GM23248 (cell line): ENCODE measurements at regions not wholly inside any gene's neighbourhood (a gene's known extent, or its start where the extent isn't known, plus 50 kb on each side); places are given as distances from the start of the nearest gene placed in this dataset.

ENCODE experiments used
- DNase-seq: peaks from one replicate; pipeline ENCODE4 v3.0.0-alpha.2; 2015
- H2AFZ ChIP-seq: fragments of 200-600 bp; sonication (generic); 2 replicates; pipeline ENCODE4 v1.6.1; 2016; ENCODE audit warnings: antibody characterized with exemption
- H3F3A ChIP-seq: fragments of 200-600 bp; sonication (generic); 2 replicates; pipeline ENCODE4 v1.6.1; 2016; ENCODE audit warnings: mild to moderate bottlenecking, antibody characterized with exemption, mixed run types; ENCODE audit not compliant: insufficient read depth
- H3K27ac ChIP-seq: fragments of 200-600 bp; sonication (generic); 2 replicates; pipeline ENCODE4 v1.5.1; 2016; ENCODE audit warnings: mild to moderate bottlenecking
- H3K27me3 ChIP-seq: fragments of 200-600 bp; sonication (generic); replicated peaks from 2 replicates; pipeline ENCODE4 v1.6.1; 2016; ENCODE audit warnings: mild to moderate bottlenecking; ENCODE audit not compliant: insufficient read depth
- H3K36me3 ChIP-seq: fragments of 200-600 bp; sonication (generic); 2 replicates; pipeline ENCODE4 v1.6.1; 2016; ENCODE audit warnings: low read depth, mild to moderate bottlenecking
- H3K4me1 ChIP-seq: fragments of 200-600 bp; sonication (generic); 2 replicates; pipeline ENCODE4 v1.6.1; 2016; ENCODE audit warnings: mild to moderate bottlenecking; ENCODE audit not compliant: insufficient read depth
- H3K4me2 ChIP-seq: fragments of 200-600 bp; sonication (generic); one replicate; pipeline ENCODE4 v1.6.1; 2016; ENCODE audit warnings: mild to moderate bottlenecking; ENCODE audit not compliant: unreplicated experiment
- H3K4me3 ChIP-seq: fragments of 200-600 bp; sonication (generic); 2 replicates; pipeline ENCODE4 v1.5.1; 2016; ENCODE audit warnings: mild to moderate bottlenecking
- H3K79me2 ChIP-seq: fragments of 200-600 bp; sonication (generic); 2 replicates; pipeline ENCODE4 v1.6.1; 2016; ENCODE audit warnings: mild to moderate bottlenecking; ENCODE audit not compliant: insufficient read depth
- H3K9ac ChIP-seq: fragments of 200-600 bp; sonication (generic); 2 replicates; pipeline ENCODE4 v1.6.1; 2016; ENCODE audit warnings: mild to moderate bottlenecking
- H3K9me2 ChIP-seq: fragments of 200-600 bp; sonication (generic); 2 replicates; pipeline ENCODE4 v1.6.1; 2016; ENCODE audit warnings: mixed run types, mild to moderate bottlenecking, moderate library complexity; ENCODE audit not compliant: insufficient read depth
- H3K9me3 ChIP-seq: fragments of 200-600 bp; sonication (generic); one replicate; pipeline ENCODE4 v1.6.1; 2017; ENCODE audit warnings: low read depth
- H4K20me1 ChIP-seq: fragments of 200-600 bp; sonication (generic); 2 replicates; pipeline ENCODE4 v1.6.0; 2016; ENCODE audit not compliant: insufficient read depth
- EZH2 ChIP-seq: fragments of 200-600 bp; sonication (generic); IDR thresholded peaks from 2 replicates; pipeline ENCODE4 v1.6.1; 2018; ENCODE audit warnings: antibody characterized with exemption, mild to moderate bottlenecking; ENCODE audit not compliant: insufficient read depth, poor library complexity, severe bottlenecking
- EZH2phosphoT487 ChIP-seq: fragments of 200-600 bp; sonication (generic); IDR thresholded peaks from 2 replicates; pipeline ENCODE4 v1.6.1; 2018; ENCODE audit warnings: antibody characterized with exemption, moderate library complexity, mild to moderate bottlenecking, low read depth; ENCODE audit not compliant: insufficient read depth
- WGBS, 2 experiments: methylation state at CpG; one replicate each; pipeline ENCODE4 v1.1.6; 2015 to 2017; ENCODE audit warnings: low lambda C conversion rate in 2 of 2, low coverage in 1 of 2; ENCODE audit errors: missing lambda C conversion rate in 2 of 2; 5-methylcytosine and 5-hydroxymethylcytosine counted together
- in situ Hi-C: fragments of 300-500 bp; cut with MboI; formaldehyde crosslinking; loops from 2 replicates; pipeline ENCODE4 v1.15.0; 2020

DNA sequence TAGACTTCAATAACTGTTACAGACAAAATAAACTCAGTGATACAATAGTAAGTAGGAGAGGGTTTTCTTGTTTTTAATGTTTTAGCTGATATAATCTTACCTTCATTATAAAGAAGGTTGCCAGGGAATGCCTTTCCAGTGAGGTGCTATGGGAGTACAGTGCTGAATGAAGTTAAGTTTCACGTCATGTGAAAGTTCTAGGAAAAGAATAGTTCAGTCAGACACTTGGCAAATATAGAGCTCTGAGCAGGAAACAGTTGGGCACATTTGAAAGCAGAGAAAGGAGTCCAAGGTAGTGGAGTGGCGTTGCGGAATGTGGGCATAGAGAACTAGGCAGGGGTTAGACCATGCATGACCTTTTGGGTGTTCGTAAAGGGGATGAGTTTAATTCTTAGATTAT lies 88.6 kb upstream of the DCN start:
- no peak for DNase-seq
- Histone ChIP-seq H3K9ac (no peak overlapping the region), H3K79me2 (no peaks in the 10 kb centered on the region), H3K9me3 (no peaks in the 10 kb centered on the region), H3K4me1 (no peaks in the 10 kb centered on the region), H3K9me2 (no peaks in the 10 kb centered on the region), H4K20me1 (no peaks in the 10 kb centered on the region), H3K27ac (no peak overlapping the region), H3K4me3 (no peak overlapping the region), H2AFZ (no peak overlapping the region), H3K27me3 (no peaks in the 10 kb centered on the region), H3K36me3 (no peaks in the 10 kb centered on the region), H3K4me2 (no peak overlapping the region), H3F3A (no peaks in the 10 kb centered on the region)
- 52 to 60% methylated on average over 4 of the region's 4 CpGs for WGBS, 2 experiments
- TF ChIP-seq EZH2, result no peak
- TF ChIP-seq EZH2phosphoT487, result no peak
- in situ Hi-C loops, result no loop called here

DNA sequence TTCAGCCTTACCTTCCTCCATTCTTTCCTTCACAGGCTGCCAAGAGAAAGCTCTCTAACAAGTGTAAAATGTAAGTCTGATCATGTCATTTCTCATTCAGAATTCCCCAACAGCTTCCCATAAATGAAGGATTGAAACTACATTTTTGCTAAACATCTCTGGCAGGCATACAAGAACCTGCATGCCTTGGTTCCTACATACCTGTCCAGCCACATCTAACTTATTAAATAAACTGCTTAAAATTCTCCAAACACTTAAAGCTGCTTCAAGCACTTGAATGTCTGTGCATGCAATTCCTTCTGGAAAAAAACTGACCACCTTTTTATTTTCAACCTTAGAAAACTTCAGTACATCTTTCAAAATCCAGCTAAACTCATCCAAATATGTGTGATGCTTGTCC lies 84.4 kb upstream of the DCN start:
- Histone ChIP-seq H3K9me3 (no peaks in the 10 kb centered on the region), H3K9me2 (no peaks in the 10 kb centered on the region), H3K79me2 (no peaks in the 10 kb centered on the region), H4K20me1 (no peaks in the 10 kb centered on the region), H2AFZ (no peak overlapping the region), H3K27ac (no peak overlapping the region), H3K9ac (no peak overlapping the region), H3K4me2 (no peak overlapping the region), H3K4me3 (no peak overlapping the region), H3F3A (no peaks in the 10 kb centered on the region), H3K36me3 (no peaks in the 10 kb centered on the region), H3K27me3 (no peaks in the 10 kb centered on the region), H3K4me1 (no peaks in the 10 kb centered on the region)
- in situ Hi-C loops, result no loop called here
- no peak for TF ChIP-seq EZH2
- no peak for TF ChIP-seq EZH2phosphoT487
- no peak for DNase-seq

DNA sequence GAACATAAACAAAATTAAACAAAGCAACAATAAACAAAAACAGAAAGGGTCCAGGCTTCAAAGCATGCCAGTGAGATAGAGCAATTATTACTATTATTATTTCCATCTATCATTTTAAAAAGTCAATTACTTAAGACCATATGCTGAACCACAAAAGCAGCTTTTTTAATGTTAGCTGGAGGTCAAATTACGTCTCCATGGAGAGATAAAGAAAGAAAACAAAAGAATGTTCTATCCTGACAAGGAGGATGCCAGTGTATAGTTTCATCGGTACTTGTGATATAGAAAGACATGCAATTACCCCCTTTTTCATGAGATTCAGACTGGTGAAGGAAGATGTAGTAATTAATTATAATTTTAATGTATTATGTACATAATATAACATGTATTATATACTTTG lies 81.6 kb upstream of the DCN start:
- 81 to 85% methylated on average over 2 of the region's 2 CpGs for WGBS, 2 experiments

DNA sequence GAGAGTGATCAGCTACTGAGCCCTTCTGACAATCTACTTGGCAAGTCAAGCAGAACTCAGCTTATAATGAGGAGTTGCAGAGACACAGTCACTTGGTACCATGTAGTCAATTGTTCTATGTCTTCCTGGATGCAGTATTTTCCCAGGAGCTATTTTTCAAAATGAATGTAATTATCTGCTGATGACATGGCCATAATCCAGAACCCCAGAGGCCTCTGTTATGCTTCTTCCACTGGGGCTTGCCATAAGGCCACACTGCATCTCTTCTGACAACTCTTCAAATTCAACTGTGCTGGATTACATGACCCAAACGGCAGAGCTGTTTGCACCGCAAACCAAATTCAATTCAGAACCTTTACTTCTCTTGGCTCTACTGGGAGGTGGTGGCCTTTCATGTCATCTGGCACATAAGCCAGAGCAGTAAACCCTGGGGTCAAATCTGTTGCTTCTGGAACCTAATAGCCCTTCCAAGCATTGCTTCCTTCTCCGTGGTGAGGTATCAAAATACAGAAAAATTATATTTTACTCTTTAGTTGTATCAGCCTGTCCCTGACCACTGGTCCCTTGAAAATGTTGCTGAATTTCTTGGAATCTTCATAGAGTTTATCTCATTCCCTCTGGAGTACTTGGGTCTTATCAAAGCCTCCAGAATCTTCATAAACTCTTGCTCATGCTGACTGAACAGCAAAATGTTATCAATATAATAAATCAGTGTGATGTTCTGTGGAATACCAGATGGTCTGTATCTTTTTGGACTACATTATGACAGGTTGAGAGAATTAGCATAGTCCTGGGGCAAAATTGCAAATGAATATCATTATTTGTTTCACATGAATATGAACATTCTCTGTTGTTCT lies 79.4 kb upstream of the DCN start:
- Histone ChIP-seq H3K9ac (no peak overlapping the region), H3K27ac (no peak overlapping the region), H2AFZ (no peak overlapping the region), H3K36me3 (no peaks in the 10 kb centered on the region), H3K4me1 (no peaks in the 10 kb centered on the region), H3K4me3 (no peak overlapping the region), H3F3A (no peaks in the 10 kb centered on the region), H3K4me2 (no peak overlapping the region), H4K20me1 (no peaks in the 10 kb centered on the region), H3K9me2 (no peaks in the 10 kb centered on the region), H3K79me2 (no peaks in the 10 kb centered on the region), H3K9me3 (no peaks in the 10 kb centered on the region), H3K27me3 (no peaks in the 10 kb centered on the region)
- 72 to 77% methylated on average over 3 of the region's 3 CpGs for WGBS, 2 experiments
- no peak for TF ChIP-seq EZH2phosphoT487
- no peak for TF ChIP-seq EZH2
- in situ Hi-C loops, result no loop called here
- no peak for DNase-seq

More for the DNA sequence above, 81.6 kb upstream of the DCN start:
- Histone ChIP-seq H3K4me1 (no peaks in the 10 kb centered on the region), H3K4me3 (no peak overlapping the region), H3K36me3 (no peaks in the 10 kb centered on the region), H4K20me1 (no peaks in the 10 kb centered on the region), H3F3A (no peaks in the 10 kb centered on the region), H3K79me2 (no peaks in the 10 kb centered on the region), H3K9ac (no peak overlapping the region), H3K27me3 (no peaks in the 10 kb centered on the region), H3K4me2 (no peak overlapping the region), H2AFZ (no peak overlapping the region), H3K9me2 (no peaks in the 10 kb centered on the region), H3K9me3 (no peaks in the 10 kb centered on the region), H3K27ac (no peak overlapping the region)
- TF ChIP-seq EZH2, result no peak
- no peak for TF ChIP-seq EZH2phosphoT487
- in situ Hi-C loops, result no loop called here
- no peak for DNase-seq
